DMS79 (cell line): ENCODE measurements at regions not wholly inside any gene's neighbourhood (a gene's known extent, or its start where the extent isn't known, plus 50 kb on each side); places are given as distances from the start of the nearest gene placed in this dataset.

Experiments
- DNase-seq: peaks from one replicate; lab custom pipeline; 2025; lab: John Stamatoyannopoulos, UW

DNA sequence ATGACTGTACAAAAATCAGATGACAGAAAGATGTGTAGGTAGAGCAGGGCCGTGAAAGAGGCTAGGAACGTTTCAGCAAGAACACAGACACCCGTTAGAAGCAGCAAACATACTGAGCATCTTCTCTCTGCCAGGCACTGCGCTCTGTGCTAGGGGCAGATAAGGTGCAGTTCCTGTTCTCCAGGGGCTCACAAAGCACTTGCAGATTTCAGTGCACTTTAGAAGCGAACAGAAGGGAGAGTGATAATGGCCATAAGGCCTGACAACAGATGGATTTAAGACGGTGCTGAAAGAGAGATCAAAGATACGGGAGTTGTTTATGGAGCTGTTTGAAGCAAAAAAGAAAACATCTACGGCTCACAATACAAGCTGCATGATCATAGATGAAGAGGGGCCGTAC is 200.3 kb upstream of the FOXD3 start:
- no peak for DNase-seq

DNA sequence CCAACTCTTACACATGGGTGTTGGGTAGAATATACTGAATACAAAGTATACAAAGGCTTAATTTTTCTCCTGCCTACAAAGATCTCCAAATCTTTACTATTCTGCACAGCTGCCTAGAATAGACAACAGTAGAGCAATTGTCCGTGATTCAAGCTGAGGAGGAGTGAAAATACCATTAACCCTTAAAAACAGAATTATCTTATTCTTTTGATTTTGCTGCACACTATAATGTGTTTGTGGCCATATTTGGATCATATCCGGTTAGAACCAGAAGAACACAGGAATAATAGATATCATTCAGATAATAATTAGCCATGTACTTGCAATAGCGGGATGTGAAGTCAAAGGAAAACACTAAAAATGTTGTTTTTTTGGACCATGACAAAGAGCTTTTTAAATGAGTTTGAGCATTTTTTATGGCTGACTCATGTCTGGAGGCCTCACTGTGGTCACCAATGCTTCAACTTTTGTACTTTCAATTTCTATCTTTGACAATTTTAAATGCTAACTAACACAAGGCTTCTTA is 197.6 kb upstream of the FOXD3 start:
- DNase-seq = no peak

DNA sequence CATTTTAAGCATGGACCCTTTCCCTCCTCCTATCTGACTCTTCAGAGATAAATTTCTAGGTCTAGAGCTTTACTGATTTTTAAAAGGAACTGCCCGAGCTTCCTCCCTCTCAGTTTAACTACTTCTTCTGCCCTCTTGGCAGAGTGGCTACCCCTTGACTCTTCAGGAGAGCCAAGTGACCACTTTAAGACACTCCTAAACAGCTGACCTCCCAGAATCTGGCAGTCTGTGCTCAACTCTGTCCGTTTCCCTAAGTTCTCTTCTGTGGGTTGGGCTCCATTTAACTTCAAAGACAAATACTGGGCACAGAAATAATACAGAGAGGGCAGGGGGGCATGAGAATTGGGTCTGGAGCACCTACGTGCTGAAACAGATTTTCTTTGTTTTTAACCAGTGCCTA is 196.3 kb upstream of the FOXD3 start:
- DNase-seq = peak; percentile 11

DNA sequence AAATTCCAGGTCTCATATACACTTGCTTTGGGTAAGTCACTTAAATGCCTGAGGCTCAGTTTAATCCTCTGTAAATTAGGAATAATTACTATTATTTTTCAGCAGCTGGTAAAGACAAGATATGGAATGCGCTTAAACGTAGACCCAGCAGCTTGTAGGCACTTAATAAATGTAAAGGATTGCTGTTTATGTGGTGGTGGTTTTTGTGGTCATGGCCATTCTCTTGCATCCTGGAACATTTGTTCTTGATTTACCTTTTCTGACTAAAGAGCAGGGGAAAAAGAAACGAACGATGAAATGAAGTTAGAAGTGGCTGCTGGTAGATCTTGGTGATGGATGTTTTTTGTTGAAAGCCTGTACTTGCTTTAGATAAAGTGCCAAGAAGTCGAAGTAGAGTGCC is 195.0 kb upstream of the FOXD3 start:
- no peak for DNase-seq

DNA sequence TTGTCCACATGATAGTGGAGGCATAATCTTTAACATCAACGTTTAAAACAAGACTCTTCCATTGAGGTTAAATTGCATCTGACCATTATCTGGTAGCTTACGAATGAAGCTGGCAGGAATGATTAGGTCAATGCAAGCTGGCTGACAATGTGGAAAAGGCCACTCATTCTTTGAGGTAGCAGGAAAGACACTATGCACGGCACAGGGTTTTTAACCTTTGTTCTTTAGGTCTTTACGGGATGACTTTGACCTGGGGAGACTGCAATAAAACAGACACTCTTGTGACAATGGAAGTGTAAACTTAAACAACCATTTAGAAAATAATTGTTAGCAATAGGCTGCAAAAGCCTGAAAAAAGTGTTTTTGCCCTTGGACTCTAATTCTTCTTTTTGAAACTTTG is 193.8 kb upstream of the FOXD3 start:
- DNase-seq = no peak

DNA sequence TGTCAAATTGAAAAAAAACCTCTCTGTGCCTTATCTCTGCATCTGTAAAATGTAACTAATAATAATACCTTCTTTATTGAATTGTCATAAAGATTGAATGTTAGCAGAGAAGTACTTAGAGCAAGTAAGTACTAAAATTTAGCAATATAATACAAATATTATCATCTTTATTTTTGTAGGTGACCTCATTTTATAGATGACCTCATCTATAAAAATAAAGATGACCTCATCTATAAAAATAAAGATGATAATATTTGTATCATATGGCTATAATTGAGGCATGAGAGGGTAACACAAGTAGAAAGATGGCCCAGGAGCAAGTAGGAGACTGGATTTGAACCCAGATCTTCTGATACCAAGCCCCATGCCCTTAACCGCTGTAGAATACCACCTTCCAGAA is 193.2 kb upstream of the FOXD3 start:
- no peak for DNase-seq

DNA sequence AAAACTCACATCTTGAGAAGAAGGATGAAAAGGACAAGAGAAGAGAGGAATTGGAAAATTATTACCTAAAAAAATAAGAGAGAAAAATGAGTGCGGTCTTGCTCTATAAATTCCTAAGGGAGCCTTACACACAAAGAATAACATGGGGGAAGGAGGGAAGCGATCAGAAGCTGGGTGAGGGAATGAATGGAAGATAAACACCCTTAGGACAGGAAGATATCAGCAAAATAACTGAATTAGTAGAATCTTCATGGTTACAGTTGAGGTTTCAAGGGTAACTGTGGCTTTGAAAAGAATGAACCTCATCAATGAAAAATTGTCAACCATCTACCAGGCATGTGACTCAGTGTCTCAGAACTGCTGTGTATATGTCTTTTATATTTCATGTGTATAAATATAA is 192.5 kb upstream of the FOXD3 start:
- no peak for DNase-seq

DNA sequence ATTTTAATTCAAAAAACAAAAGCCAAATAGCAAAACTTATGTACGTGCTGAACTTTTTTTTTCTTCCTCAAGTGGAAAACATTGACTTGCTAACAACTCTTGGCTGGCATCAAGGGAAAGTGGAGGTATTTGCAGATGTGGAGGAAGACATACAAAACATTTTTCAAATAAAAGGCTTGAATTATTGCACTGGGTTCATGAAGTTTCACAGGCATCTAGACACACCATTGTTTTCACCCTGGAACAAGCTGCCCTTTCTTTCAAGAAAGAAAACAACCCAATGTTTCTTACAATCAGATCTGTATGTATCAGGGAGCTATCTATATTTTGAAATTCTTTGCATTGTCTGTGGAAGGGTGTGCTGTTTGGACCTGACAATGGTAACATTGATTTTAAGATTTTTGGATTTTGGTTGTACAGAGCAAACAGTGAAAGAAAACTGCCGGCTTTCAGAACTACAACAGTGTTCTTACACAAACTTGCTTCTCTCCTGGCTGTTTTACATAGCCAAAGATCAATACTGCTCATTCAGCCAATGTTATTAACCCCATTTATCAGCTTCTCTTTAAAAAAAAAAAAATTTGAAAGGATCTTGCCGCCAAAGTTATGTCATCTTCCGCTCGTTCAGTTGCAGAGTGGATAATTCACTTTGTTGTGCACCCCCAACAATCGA is 187.7 kb upstream of the FOXD3 start:
- no peak for DNase-seq

DNA sequence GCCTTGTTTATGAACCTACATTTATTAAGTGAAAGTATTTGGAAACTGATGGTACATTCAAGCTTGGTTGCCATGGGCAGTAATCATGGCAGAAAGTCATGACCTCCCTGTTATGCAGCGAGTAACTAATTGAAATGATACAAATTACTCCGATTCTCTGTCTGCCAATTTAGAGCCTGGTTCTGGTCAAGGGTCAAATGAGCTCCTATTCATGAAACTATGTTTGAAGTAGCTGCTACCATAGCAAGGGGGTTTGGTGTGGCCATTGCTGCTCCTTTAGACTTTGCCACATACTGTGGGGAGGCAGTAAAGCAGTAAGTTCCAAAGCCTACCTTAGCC is 187.2 kb upstream of the FOXD3 start:
- no peak for DNase-seq

DNA sequence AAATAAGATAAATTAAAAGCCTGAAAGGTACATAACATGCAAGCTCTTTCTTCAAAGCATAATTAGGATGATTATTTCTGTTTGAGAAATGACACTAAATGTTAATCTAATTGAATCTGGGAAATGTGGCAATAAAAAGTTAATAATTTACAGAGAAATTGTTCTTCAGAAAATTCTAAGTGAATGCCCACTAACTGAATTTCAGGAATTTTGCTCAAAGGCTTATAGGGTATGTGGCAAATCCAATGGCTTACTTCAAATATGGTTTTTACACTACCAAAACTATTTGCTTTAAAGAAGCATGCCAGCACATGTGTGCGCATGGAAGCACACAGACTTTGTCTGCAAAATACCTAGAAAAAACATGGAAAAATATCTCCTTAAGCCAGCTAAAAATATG is 186.6 kb upstream of the FOXD3 start:
- no peak for DNase-seq

DNA sequence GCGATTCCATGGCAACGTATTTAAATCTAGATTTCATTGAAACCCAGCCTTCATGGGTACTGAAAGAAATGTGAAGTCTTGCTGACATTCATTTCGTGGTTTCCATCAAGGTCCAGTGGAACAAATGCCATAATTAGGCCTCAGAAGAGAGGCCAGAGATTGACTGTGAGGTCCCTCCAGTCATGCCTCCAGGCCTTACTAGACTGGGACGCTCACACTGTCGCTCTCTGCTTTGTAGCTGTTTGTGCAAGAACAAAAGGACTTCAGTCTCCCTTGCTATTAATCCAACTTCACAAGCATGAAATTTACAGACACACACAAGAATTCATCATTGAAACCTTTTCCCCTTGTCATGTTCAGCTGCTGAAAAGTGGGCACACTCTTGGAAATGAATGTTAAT is 180.4 kb upstream of the FOXD3 start:
- DNase-seq = no peak

DNA sequence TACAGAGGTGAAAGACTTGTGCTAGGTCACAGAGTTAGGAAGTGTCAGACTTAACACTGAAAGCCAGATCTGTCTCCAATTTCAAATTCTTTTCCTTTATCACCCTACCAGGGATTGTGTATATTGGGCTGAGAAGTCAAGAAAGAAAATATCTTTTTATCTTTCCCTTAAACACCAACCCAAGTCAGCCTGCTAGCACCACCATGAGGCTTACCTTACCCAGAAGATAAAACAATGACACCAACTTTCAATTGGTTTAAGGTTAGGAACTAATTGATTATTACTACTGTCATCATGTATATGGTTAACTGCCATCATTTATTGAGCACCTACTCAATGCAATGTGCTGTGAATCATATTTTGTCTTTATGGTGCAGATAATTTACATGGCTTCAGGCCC is 178.9 kb upstream of the FOXD3 start:
- DNase-seq = no peak

DNA sequence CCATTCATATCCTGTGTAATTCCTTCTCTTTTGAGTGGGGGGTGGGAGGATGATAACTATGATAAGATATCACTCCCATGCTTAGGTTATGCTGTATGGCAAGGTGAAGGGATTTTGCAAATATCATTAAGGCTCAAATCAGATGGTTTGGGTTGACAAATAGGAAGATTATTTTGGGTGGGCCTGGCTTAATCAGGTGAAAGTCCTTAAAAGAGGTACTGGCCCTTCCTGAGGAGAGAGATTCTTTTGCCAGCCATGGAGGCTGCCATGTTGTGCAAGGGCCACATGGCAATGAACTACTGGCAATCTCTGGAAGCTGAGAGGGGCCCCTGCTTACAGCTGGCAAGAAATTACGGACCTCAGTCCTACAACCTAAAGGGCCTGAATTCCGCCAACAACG is 174.6 kb upstream of the FOXD3 start:
- DNase-seq = no peak

DNA sequence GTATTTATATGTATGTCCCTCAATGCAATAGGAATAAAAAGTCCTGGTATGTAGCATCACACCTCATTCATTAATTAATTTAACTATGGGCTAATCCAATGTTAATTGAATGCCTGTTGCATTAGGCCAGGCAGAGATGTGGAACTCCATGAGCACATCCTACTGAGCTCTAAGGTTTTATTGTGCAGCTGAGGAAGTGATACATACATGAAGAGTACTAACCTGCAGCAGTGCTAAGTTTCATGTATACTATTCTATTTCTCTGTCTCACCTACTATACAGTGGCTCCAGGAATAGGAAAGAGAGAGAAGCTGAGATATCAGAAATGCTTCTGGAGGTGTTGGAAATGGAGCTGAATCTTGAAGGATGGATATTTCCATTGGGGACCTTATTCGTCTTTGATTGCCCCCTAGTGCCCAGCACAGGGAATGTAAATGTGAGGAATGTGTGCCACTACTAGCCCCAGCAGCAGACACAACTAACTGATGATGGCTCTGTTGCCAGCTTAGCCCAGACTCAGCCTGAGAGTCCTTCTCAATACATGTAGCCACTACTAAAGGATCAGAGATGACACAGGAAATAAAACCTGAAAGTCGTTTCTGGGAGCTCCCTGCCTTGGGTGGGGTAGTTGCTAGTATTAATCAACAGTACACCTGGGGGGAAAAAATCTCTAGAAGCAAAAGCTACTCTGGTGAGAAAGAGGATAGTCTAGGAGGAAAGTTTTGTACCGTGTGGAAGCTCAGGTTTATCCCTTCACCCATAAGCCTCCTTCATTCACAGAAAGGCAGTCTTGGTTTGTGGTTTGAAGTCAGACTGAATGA is 173.3 kb upstream of the FOXD3 start:
- DNase-seq = no peak

DNA sequence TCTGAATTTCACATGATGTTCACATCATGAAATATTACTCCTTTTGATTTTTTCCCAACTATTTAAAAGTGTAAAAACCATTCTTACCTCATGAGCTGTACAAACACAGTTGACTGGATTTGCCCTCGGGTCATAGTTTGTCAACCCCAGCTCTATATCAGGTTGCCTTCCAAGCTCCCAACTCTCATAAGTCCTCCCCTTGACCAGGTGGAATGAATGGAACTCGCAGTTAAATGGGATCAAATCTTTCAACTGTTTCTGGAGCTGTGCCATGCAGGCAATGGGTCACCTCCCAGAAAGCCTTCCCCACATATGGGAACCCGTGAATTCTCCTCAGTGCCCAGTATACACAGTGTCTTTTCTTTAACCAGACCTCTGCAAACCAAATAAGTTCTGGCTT is 169.8 kb upstream of the FOXD3 start:
- no peak for DNase-seq

DNA sequence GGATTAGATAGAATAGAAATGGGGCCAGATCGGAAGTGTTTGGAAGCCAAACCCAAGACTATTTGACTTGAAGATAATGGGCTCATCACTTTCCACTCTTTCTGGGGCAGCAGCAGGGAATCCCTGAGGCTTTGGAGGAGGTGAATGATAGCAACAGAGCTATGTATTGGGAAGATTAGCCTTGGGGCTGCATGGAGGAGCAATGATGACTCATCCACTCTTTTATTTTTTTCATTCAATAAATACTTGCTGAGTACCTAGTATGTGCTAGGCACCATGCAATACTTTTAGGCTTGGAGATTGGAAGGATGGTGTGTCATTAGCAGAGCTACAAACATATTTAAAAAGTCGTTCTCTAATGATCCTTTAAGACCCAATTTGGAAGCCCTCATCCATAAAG is 166.9 kb upstream of the FOXD3 start:
- DNase-seq = no peak

DNA sequence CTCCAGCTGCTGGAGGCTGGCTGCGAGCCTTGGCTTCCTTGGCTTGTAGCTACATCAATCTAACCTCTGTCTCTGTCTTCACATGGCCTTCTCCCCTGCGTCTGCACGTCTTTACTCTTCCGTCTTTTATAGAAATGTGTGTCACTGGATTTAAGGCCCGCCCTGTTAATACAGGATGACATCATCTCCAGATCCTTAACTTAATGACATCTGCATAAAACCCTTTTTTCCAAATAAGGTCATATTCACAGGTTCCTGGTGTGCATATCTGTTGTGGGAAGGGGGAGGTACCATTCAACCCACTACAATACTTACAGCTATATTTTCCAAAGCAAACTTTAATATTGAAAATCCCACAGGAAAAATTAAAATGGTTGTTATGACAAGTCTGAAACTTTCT is 165.3 kb upstream of the FOXD3 start:
- no peak for DNase-seq

DNA sequence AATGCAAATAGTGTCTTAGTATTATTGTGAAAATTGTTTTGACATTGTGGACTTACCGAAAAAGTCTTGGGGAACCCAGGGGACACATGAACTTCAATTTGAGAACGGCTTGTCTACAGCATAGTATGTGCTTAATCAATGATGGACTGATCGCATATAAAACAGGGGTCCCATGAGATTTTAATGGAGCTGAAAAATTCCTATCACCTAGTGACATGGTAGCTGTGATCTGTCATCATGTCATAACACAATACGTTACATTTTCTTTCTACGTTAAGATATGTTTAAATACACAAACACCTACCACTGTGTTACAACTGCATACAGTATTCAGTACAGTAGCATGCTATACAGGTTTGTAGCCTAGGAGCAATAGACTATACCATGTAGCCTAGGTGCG is 153.3 kb upstream of the FOXD3 start:
- DNase-seq = no peak

DNA sequence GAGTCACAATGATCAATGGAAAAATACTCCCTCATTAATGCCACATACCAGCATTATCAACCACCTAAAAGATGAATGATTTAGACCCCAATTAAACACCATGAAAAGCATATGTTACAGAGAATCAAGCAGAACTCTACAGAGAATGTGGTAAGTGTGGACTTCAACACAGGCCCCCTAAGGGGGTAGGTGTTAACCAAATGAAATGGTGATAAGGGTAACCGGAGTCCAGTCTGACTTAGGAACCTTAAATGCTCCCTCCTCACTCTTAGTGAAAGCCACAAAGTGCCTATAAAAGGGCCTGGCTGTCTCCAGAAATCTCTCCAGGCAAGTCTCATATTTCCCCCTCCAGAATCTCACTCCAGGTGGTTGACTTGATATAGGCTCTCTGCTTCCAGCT is 149.2 kb upstream of the FOXD3 start:
- no peak for DNase-seq

DNA sequence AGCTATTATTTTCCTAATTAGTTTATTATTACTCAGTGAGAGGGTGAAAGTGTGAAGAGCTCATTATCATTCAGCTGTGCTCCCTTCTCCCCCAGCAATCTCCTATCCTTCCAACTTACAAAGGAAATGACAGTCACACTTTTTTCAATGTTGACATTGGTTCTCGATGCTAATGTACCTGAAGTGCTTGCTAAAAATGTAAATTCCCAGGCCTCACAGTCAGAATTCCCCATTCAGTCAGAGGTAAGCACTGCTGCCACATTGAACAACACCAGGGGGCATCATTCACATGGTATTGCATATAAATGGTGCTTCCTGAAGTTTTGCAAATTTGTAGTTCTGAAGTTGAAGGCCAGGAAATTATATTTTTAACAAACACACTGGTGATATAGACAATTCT is 132.7 kb upstream of the FOXD3 start:
- DNase-seq = no peak

DNA sequence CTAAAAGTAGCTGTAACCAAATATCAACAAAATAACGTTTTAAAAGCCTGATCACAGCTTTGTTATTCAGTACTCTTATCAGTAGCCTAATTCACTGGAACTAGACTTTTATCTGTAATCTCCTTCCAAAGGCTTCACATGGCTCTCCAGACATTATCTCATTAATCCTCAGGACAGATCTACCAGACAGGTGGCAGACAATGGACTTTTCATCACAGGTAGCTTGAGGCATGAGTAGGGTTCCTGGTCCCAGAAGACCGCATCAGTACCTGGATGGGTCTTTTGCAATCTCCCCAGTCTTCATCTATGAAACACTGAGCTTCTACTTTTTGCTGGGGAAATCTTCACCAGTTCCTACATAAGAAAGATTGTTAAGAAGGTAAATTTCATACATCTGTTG is 132.2 kb upstream of the FOXD3 start:
- DNase-seq = no peak

DNA sequence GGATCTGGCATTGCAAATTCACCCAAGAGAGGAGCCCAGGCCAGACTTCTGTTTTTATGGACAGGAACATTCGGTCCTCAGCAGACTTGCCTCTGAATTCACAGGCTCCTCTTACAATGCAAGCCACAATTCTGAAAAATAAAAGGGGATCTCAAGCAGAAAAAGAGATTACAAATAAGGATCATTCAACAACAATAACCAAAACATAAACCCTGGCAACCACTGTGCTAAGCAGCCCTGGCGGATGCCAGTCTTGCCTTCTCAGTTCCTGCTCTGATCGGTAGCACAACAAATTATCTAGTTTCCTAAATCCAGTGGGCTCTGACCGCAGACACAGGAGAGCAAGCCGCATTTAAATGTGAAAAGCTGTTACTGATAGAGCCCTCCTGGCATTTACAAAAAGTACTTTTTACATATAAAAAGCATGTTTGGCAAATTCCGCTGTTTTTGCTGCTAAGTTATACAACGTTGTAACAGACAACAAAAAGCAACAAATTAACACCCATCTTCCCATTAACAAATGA is 123.4 kb upstream of the FOXD3 start:
- DNase-seq = no peak

DNA sequence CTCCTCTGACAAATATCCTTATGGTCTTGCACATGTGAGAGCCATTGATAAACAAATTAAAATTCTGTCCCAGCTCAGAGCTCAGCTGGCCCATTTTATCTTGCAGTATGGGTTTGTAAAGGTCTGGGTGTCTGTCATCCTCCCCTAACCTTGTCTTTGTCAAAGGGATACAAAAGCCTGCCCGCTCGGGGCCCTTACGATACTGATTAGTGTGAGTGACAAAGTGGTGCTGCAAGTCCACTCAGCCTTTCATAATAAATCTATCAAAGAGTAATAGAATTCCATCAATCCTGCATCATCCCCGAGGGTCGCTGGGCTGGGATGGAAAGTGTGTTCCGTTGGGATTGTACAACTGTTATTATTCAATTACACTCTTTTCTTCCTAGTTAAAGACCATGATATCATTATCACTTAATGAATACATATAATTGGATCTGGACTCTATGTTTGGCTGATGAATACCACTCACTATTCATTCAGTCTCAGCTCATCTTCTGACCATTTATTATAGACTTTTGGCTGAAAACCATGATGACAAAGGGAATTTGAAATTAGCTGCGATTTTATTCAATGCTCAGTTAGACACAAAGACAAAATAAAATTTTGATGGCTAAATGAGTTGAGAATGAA is 122.5 kb upstream of the FOXD3 start:
- no peak for DNase-seq
